ENCODE measurements at regions not wholly inside any gene's neighbourhood (a gene's known extent, or its start where the extent isn't known, plus 50 kb on each side); places are given as distances from the start of the nearest gene placed in this dataset.

- Histone ChIP-seq H3K9me3 (ENCODE audit: low read length) (no peaks in the 10 kb centered on the region), H3K79me2 (ENCODE audit: low read length) (no peaks in the 10 kb centered on the region), H3K9me2 (replicated peaks; ENCODE audit: low read length) (no peaks in the 10 kb centered on the region), H3K4me3 (ENCODE audit: low read length) (no peak overlapping the region), H3F3A (ENCODE audit: low read length, unreplicated experiment) (no peaks in the 10 kb centered on the region), H2AFZ (ENCODE audit: low read length) (no peak overlapping the region), H3K27me3 (ENCODE audit: low read length) (no peaks in the 10 kb centered on the region), H3K4me1 (ENCODE audit: insufficient read depth, low read length) (peaks cover 12% of the 10 kb centered on the region), H3K9ac (ENCODE audit: low read length) (no peak overlapping the region), H3K27ac (ENCODE audit: low read length) (no peak overlapping the region), H4K20me1 (ENCODE audit: low read length) (no peaks in the 10 kb centered on the region), H3K4me2 (ENCODE audit: low read length) (no peak overlapping the region), H3K36me3 (ENCODE audit: low read depth, low read length) (no peaks in the 10 kb centered on the region; the same call in 1 of the 2 replicates)
- no peak for DNase-seq
- POLR2A ChIA-PET (ENCODE audit: unreplicated experiment): no interaction called here
- CTCF ChIA-PET: no interaction called here
- intact Hi-C loops (cut with micrococcal nuclease): no loop called here
- ATAC-seq: no peak
- no TSS peak for BruUV-seq (replicated peaks)
- TF ChIP-seq EZH2phosphoT487 (IDR thresholded peaks at IDR 0.05; ENCODE audit: borderline replicate concordance, low read length): no peak
- no peak for TF ChIP-seq EZH2 (IDR thresholded peaks at IDR 0.05; ENCODE audit: low read length, unreplicated experiment)
- TF ChIP-seq, protein P1, sequence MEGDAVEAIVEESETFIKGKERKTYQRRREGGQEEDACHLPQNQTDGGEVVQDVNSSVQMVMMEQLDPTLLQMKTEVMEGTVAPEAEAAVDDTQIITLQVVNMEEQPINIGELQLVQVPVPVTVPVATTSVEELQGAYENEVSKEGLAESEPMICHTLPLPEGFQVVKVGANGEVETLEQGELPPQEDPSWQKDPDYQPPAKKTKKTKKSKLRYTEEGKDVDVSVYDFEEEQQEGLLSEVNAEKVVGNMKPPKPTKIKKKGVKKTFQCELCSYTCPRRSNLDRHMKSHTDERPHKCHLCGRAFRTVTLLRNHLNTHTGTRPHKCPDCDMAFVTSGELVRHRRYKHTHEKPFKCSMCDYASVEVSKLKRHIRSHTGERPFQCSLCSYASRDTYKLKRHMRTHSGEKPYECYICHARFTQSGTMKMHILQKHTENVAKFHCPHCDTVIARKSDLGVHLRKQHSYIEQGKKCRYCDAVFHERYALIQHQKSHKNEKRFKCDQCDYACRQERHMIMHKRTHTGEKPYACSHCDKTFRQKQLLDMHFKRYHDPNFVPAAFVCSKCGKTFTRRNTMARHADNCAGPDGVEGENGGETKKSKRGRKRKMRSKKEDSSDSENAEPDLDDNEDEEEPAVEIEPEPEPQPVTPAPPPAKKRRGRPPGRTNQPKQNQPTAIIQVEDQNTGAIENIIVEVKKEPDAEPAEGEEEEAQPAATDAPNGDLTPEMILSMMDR (conservative IDR thresholded peaks at IDR 0.05; ENCODE audit: low read depth, low read length): no peak
Observed at GRCh38 chr6:74199215-74199915, 503.4 kb downstream of the CD109 start.

DNA sequence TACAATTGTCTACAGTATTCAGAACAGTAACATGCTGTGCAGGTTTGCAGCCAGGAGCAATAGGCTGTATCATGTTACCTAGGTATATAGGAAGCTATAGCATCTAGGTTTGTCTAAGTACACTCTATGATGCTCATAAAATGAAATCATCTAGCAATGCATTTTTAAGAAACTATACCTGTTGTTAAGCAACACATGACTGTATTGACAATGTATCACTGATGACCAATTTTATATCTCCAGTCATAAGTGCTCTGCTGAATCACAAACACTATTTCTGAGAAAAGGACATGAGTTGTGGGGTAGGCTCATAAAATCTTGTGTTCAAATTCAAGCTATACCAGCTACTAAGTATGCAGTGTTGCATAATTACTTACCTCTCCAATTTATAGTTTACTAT is 501.3 kb downstream of the CD109 start:
- Histone ChIP-seq H3K4me1 (ENCODE audit: insufficient read depth, low read length) (peaks cover 12% of the 10 kb centered on the region), H3K79me2 (ENCODE audit: low read length) (no peaks in the 10 kb centered on the region), H3K36me3 (ENCODE audit: low read depth, low read length) (no peaks in the 10 kb centered on the region), H3K4me3 (ENCODE audit: low read length) (no peak overlapping the region), H3K9me2 (replicated peaks; ENCODE audit: low read length) (no peaks in the 10 kb centered on the region), H3K4me2 (ENCODE audit: low read length) (peak overlapping the region; percentile 20; the same call in 1 of the 2 replicates), H2AFZ (ENCODE audit: low read length) (no peak overlapping the region), H3K9ac (ENCODE audit: low read length) (no peak overlapping the region), H3K27ac (ENCODE audit: low read length) (peak overlapping the region; percentile 53), H3K9me3 (ENCODE audit: low read length) (no peaks in the 10 kb centered on the region), H3F3A (ENCODE audit: low read length, unreplicated experiment) (no peaks in the 10 kb centered on the region), H4K20me1 (ENCODE audit: low read length) (no peaks in the 10 kb centered on the region), H3K27me3 (ENCODE audit: low read length) (no peaks in the 10 kb centered on the region)
- TF ChIP-seq EZH2phosphoT487 (IDR thresholded peaks at IDR 0.05; ENCODE audit: borderline replicate concordance, low read length) (no peak), EZH2 (IDR thresholded peaks at IDR 0.05; ENCODE audit: low read length, unreplicated experiment) (no peak)
- TF ChIP-seq, protein P1 (conservative IDR thresholded peaks at IDR 0.05; ENCODE audit: low read depth, low read length): no peak
- CTCF ChIA-PET: no interaction called here
- no TSS peak for BruUV-seq (replicated peaks)
- ATAC-seq (peak; percentile 87), DNase-seq (peak; percentile 79)
- POLR2A ChIA-PET (ENCODE audit: unreplicated experiment): no interaction called here
- intact Hi-C loops (cut with micrococcal nuclease): no loop called here

DNA sequence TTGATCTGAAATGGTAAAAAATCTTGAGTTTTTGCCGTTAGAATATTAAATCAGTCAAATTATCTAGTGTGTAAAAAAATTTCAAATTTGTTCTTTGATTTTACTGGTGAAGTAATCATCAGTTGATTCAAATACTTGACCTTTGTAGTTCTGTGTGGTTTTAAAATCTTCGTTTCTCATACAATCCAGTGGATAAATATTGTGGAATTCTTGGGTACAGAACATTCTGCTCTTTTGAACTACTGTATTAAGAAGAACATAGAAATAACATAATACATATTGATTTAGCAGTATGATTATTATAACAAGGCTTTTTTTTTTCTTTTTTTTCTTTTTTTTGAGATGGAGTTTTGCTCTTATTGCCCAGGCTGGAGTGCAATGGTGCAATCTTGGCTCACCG is 491.8 kb downstream of the CD109 start:
- no TSS peak for BruUV-seq (replicated peaks)
- Histone ChIP-seq H3K9me2 (replicated peaks; ENCODE audit: low read length) (no peaks in the 10 kb centered on the region), H3K79me2 (ENCODE audit: low read length) (no peaks in the 10 kb centered on the region), H3K27me3 (ENCODE audit: low read length) (no peaks in the 10 kb centered on the region), H4K20me1 (ENCODE audit: low read length) (no peaks in the 10 kb centered on the region), H3K4me1 (ENCODE audit: insufficient read depth, low read length) (no peaks in the 10 kb centered on the region), H3K9me3 (ENCODE audit: low read length) (no peaks in the 10 kb centered on the region), H3K9ac (ENCODE audit: low read length) (no peak overlapping the region), H3F3A (ENCODE audit: low read length, unreplicated experiment) (no peaks in the 10 kb centered on the region), H3K27ac (ENCODE audit: low read length) (no peak overlapping the region), H2AFZ (ENCODE audit: low read length) (no peak overlapping the region), H3K4me3 (ENCODE audit: low read length) (no peak overlapping the region), H3K36me3 (ENCODE audit: low read depth, low read length) (no peaks in the 10 kb centered on the region), H3K4me2 (ENCODE audit: low read length) (no peak overlapping the region)
- ChIA-PET POLR2A (ENCODE audit: unreplicated experiment) (no interaction called here), CTCF (no interaction called here)
- intact Hi-C loops (cut with micrococcal nuclease): no loop called here
- DNase-seq (no peak), ATAC-seq (no peak)
- TF ChIP-seq EZH2phosphoT487 (IDR thresholded peaks at IDR 0.05; ENCODE audit: borderline replicate concordance, low read length): no peak
- no peak for TF ChIP-seq EZH2 (IDR thresholded peaks at IDR 0.05; ENCODE audit: low read length, unreplicated experiment)
- TF ChIP-seq, protein P1 (conservative IDR thresholded peaks at IDR 0.05; ENCODE audit: low read depth, low read length): no peak
